Stimulated activated CD8-positive, alpha-beta memory T cell treated with anti-CD3 and anti-CD28 coated beads, Interleukin-15, amount 100 ng/mL, for 1 hour (primary cell): ENCODE measurements at regions not wholly inside any gene's neighbourhood (a gene's known extent, or its start where the extent isn't known, plus 50 kb on each side); places are given as distances from the start of the nearest gene placed in this dataset.

Experiments used
- DNase-seq: peaks from one replicate; pipeline ENCODE4 v3.0.0-alpha.2; 2020; ENCODE audit warnings: low read depth

DNA sequence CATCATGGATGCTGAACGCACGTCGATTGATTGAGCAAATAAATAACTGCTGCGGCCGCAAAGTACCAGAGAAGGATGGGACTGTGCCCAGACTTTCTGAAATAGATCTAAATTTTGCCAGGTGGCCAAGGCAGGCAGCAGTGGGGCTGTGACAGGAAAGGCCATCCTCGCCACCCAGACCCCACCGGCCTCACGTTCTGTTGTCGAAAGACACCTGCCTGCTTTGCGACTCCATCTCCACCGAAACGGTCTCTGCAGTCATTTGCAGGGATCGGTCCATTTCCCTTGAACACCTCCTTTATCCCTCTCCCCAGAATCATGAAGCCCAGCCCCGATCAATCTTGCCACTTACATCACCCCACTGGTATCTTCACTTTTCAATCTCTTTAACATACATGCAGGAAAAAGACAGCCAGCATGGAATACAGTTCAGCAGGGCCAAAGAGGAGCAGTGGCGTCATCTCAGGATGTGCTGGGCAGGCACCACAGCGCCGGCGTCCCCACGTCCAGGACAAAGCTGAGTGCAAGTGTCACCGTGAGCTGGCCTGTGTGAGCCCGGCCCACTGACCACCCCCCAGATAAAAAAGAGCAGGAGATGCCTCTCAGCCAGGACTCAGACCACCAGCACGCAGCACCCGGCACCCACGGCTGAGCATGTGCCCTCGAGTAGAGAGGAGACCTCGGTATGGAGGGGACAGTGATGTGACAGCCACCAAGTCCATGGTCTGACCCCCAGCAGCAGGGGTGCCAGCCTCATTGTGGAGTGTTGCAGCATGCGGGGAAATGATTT, 610.3 kb downstream of the TBC1D22A start:
- DNase-seq: no peak

DNA sequence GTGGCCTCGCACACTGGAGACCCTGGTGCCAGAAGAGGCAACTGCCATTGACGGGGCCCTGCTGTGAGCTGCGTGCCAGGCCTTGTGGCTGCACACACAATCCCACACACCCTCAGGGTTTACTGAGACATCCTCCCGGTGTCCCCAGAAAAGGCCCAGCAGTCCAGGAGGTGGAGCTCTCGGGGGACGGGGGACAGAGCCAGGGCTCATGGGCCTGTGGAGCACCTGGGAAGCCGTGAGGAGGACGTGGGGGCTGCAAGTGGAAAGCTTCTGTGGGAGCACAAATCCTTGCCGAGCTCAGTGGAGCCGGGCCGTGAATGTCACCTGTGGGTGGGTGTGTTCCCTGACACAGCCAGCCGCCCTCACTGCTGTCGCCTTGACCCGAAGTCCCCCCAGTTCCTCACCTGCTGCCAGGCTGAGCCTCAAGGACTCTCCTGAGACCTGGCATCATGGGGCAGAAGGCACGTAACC, 609.7 kb downstream of the TBC1D22A start:
- no peak for DNase-seq

DNA sequence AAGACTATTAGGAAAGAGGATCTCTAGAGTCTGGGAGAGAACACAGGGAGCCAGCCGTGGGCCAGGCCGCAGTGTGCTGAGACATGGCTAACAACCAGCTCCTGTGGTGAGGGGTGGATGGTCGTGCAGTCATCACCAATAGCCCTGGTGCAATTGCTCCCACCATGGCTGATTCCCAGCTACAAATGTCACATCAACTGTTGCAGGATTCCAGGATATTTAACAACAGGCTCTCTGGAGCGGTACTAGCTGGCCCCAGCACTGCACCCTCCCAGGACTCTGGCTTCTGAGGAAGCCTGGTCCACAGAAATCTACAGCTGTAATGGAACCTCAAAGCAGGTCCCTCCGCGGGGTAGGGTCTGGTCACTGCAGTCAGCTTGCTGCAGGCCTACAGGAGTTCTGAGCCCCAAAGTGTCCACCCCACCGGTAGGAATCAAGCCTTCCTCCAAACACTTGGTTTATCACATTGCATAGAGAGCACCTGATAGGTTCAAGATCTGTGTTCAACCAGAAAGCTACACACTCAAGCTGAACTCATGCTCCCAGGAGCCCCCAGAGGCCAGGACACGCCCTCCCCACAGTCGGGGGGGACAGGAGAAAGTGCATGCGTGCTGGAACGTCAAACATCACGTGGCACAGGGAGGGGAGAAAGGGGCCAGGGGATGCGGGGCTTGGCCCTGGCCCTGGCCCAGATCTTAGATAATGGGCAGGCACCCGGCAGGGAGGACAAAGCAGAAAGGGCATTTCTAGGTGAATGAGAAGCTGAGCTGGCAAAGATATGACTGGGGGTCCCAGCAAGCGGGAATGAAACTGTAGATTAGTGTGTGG, 609.0 kb downstream of the TBC1D22A start:
- no peak for DNase-seq

GRCh38 chr22:47370448-47371262, 608.2 kb downstream of the TBC1D22A start:
- DNase-seq: no peak

DNA sequence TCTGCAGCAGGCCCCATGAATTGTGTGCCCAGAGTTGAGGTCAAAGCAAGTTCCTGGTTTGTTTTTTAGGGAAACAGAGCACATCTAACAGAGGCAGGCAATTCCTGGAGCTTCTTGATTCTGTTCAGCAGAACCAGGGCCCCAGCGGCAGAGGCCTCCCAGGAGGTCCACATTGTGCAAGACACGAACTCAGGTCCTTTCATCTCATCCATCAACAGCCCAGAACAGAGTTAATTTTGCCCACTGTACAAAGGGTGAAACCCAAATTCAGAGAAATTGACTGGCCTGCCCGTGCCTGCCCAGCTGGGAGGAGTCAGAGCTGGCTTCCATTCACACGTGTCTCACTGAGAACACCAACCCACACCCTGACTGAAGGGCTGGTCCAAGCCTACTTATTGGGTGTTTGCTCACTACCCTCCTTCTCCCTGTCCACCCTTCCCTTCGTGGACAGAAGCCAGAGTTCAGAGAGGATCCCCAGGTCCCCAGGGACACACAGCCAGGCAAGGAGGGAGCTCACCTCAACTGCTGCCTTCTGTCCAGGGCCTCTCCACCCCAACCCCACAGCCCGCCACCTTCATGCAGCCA, 607.1 kb downstream of the TBC1D22A start:
- no peak for DNase-seq

- no peak for DNase-seq
Observed at GRCh38 chr22:47369020-47369419, 606.6 kb downstream of the TBC1D22A start.

DNA sequence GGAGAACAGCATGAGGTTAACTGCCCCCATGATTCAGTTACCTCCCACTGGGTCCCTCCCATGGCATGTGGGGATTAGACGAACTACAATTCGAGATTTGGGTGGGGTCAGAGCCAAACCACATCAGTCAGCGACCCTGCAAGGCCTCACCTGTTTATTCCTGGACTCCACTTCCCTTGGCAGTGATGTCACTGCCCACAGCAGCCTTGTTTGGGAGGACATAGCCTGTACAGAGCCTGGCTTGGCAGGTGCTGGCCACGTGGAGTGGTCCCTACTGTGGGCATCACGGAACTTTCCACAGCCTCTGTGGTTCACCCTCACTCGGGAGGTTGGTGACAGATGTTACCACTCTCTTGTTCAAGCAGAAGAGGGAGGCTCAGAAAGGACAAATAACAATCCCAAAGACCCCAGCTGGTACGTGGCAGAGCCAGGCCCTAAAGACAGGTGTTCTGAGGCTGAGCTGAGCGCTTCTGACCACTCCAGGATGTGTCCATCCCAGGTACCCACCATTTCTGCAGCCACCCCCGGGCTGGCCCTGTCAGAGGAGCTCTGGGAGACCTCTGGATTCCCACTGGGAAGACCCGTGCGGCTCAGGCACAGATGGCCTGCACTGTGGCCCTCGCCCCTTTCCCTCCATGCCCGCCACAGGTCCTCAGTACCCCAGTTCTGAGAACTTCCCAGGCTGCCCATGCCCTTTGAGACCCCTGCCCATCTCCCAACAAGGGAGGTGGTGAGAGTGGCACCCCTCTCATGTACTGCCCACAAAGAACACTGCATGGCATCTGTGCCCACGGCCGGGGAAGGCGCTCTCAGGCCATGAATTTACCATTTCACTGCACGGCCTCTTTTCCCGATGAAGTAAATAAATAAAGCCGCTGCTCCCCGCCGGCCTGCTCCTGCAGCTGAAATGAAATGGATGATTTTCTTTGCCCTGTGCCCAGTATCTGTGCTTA, 605.8 kb downstream of the TBC1D22A start:
- DNase-seq: no peak

DNA sequence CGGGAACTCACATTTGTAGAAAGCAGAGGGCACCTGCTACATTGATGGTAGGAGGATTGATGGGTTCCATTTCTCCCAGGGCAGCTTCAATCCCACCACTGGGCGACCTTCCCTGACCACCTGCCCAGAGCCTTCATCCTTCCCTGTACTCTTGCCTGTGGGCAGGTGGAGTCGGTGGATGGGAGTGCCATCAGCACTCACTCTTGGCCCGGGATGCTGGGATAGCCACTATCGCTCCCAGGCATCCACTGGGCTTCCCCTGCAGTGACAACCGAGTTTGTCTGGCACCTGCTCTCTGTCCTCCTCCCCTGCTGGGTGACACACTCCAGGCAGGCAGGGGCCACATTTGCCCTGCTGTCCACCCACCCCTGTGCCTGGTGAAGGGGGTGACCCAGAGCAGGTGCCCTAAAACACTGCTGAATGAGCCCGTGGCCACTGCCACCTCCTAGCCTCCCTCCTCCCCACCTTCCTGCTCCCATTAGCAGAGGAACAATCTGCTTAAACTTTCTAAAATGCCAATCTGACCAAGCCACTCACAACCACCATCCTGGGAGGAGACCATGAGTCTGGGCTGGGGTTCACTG, 604.7 kb downstream of the TBC1D22A start:
- DNase-seq: no peak

GRCh38 chr22:47366026-47366767, 603.7 kb downstream of the TBC1D22A start:
- DNase-seq: no peak

DNA sequence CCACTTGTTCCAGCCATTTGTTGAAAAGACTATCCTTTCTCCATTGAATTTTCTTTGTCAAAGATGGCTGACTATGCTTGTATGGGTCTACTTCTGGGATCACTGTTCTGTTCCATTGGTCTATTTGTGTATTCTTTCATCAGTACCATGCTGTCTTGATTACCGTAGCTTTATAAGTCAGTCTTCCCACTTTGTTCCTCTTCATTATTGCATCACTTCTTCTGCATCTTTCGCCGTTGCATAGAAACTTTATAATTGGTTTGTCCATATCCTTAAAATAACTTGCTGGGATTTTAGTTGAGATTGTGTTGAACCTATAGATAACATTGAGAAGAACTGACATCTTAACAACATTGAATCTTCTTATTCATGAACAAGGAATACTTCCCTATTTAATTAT, 598.8 kb downstream of the TBC1D22A start:
- DNase-seq: no peak

GRCh38 chr22:47357493-47357892, 595.0 kb downstream of the TBC1D22A start:
- DNase-seq: no peak

GRCh38 chr22:47357086-47357485, 594.6 kb downstream of the TBC1D22A start:
- DNase-seq: no peak

GRCh38 chr22:47356511-47357011, 594.1 kb downstream of the TBC1D22A start:
- no peak for DNase-seq

- no peak for DNase-seq
Observed at GRCh38 chr22:47355776-47356510, 593.5 kb downstream of the TBC1D22A start.

- DNase-seq: no peak
Observed at GRCh38 chr22:47355388-47355725, 592.9 kb downstream of the TBC1D22A start.

DNA sequence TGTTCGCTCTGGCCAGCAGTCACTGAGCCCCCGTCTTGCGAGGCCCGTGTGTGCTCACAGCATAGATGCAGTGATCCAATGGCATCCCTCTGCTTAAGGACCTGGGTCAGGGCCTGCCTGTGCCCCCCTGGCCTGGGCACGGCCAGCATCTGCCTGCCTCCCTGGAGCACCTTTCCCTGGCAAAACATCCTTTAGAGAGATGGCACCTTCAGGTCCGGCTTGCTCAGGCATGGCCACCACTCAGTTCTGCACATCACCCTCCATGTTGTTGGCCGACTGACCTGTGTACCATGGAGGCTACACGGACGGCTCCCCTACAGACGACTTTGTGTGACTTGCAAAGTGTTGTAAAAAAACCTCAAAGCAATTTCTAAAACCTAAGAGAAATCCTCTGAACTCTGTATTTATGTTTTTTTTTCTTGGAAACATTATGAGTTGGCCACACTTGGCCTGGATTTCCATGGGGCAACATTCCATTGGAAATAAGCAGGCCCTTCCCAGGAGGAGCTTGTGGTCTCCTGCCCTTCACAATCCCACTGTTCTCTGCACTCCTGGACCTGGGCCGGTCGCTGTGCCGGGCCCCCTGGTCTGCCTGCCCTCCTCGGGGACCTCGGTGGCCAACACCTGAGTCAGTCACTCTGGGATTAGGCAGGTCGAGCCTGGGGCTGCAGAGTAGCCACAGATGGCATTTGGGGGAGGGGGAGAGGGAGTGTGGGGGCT, 592.4 kb downstream of the TBC1D22A start:
- DNase-seq: no peak

- DNase-seq: no peak
Observed at GRCh38 chr22:47352920-47353700, 590.7 kb downstream of the TBC1D22A start.
